ENCODE measurements at regions not wholly inside any gene's neighbourhood (a gene's known extent, or its start where the extent isn't known, plus 50 kb on each side); places are given as distances from the start of the nearest gene placed in this dataset.
"Not testable (repeated sequence)": the region's sequence is repeated elsewhere in the genome, so short reads cannot be mapped to it uniquely, and the experiment has no call there.

DNA sequence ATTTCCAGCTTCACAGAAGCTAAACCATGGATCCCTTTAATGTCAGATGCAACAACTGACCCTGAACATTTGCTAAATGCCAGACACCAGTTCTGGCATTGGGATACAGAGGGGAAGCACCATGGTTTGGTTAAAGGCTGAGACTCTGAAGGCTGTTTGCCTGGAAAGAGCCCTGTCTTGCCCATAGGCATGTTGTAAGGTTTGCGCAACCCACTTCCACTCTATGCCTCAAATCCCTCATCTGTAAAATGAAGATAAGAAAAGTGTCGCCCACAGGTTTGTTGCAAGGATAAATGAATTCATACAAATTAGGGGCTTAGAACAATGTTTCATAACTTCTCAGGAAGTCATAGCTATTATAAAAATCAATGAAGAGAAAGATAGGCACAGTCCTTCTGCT is 380.9 kb upstream of the GYPC start:
- H3K4me3 ChIP-seq: no peak overlapping the region
- TF ChIP-seq, protein P1, sequence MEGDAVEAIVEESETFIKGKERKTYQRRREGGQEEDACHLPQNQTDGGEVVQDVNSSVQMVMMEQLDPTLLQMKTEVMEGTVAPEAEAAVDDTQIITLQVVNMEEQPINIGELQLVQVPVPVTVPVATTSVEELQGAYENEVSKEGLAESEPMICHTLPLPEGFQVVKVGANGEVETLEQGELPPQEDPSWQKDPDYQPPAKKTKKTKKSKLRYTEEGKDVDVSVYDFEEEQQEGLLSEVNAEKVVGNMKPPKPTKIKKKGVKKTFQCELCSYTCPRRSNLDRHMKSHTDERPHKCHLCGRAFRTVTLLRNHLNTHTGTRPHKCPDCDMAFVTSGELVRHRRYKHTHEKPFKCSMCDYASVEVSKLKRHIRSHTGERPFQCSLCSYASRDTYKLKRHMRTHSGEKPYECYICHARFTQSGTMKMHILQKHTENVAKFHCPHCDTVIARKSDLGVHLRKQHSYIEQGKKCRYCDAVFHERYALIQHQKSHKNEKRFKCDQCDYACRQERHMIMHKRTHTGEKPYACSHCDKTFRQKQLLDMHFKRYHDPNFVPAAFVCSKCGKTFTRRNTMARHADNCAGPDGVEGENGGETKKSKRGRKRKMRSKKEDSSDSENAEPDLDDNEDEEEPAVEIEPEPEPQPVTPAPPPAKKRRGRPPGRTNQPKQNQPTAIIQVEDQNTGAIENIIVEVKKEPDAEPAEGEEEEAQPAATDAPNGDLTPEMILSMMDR (IDR thresholded peaks at IDR 0.05 in 4 of 5, conservative IDR thresholded peaks at IDR 0.05 in 1 of 5): no peak
- no peak for TF ChIP-seq POLR2A (IDR thresholded peaks at IDR 0.05)
- in situ Hi-C loops (cut with MboI; ENCODE audit: low sequenced_read_pairs in 4 of 4) (no loop called here), intact Hi-C loops (cut with DNase I; ENCODE audit: low total_unique reads) (no loop called here)
- ATAC-seq (no peak), DNase-seq (no peak)
- H3K27me3 ChIP-seq: no peaks in the 10 kb centered on the region
- no peaks in the 10 kb centered on the region for H3K4me1 ChIP-seq
- no peak overlapping the region for H3K27ac ChIP-seq
- H3K36me3 ChIP-seq: no peaks in the 10 kb centered on the region
- H3K9me3 ChIP-seq: no peaks in the 10 kb centered on the region

DNA sequence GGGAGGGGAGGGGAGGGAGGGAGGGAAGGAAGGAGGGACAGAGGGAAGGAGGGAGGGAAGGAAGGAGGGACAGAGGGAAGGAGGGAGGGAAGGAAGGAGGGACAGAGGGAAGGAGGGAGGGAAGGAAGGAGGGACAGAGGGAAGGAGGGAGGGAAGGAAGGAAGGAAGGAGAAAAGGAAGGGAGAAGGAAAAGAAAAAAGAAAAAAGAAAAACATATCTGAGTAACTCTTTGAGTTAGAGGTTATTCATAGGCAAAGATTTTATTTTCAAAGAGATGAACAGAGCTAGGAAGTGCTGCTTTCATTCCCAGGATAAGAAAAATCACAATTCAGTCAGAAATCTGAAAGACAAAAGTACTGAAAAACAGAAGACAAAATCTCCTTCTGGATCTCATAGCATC is 379.7 kb upstream of the GYPC start:
- H3K4me3 ChIP-seq; intact Hi-C loops (cut with DNase I; ENCODE audit: low total_unique reads); H3K4me1 ChIP-seq; DNase-seq; ATAC-seq; in situ Hi-C loops (cut with MboI; ENCODE audit: low sequenced_read_pairs in 4 of 4); H3K36me3 ChIP-seq; H3K27me3 ChIP-seq; H3K9me3 ChIP-seq; H3K27ac ChIP-seq: not testable (repeated sequence)

DNA sequence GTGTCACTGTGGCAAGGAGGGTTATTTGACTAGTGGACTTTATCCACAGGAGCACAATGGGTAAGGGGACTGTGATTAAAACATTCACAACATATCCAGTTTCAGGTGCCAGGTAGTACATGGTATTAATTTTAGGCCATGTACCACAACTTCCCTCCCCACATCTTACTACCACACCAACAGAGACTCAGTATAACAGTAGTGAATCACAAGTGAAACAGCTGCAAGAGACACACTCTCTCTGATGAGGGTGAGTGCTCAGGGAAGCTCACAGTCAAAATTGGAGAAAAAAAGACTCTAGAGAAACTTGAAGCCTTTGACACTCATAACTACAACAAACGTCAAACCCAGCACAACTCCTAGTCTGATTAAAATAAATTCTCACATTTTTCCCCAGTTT is 367.6 kb upstream of the GYPC start:
- in situ Hi-C loops (cut with MboI; ENCODE audit: low sequenced_read_pairs in 4 of 4): no loop called here
- DNase-seq: no peak

DNA sequence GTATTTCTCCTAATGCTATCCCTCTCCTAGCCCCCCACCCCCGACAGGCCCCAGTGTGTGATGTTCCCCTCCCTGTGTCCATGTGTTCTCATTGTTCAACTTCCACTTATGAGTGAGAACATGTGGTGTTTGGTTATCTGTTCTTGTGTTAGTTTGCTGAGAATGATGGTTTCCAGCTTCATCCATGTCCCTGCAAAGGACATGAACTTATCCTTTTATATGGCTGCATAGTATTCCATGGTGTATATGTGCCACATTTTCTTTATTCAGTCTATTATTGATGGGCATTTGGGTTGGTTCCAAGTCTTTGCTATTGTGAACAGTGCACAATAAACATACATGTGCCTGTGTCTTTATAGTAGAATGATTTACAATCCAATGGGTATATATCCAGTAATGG is 362.0 kb upstream of the GYPC start:
- H3K27me3 ChIP-seq; DNase-seq; in situ Hi-C loops (cut with MboI; ENCODE audit: low sequenced_read_pairs in 4 of 4); intact Hi-C loops (cut with DNase I; ENCODE audit: low total_unique reads); H3K4me1 ChIP-seq; ATAC-seq; H3K36me3 ChIP-seq; H3K9me3 ChIP-seq; H3K4me3 ChIP-seq; H3K27ac ChIP-seq: not testable (repeated sequence)

More for the DNA sequence above, 367.6 kb upstream of the GYPC start:
- no peaks in the 10 kb centered on the region for H3K36me3 ChIP-seq
- H3K27ac ChIP-seq: no peak overlapping the region
- H3K4me3 ChIP-seq: no peak overlapping the region
- ATAC-seq: no peak
- TF ChIP-seq, protein P1 (IDR thresholded peaks at IDR 0.05 in 4 of 5, conservative IDR thresholded peaks at IDR 0.05 in 1 of 5): no peak
- intact Hi-C loops (cut with DNase I; ENCODE audit: low total_unique reads): no loop called here
- H3K4me1 ChIP-seq: no peaks in the 10 kb centered on the region
- H3K9me3 ChIP-seq: no peaks in the 10 kb centered on the region
- H3K27me3 ChIP-seq: no peaks in the 10 kb centered on the region

DNA sequence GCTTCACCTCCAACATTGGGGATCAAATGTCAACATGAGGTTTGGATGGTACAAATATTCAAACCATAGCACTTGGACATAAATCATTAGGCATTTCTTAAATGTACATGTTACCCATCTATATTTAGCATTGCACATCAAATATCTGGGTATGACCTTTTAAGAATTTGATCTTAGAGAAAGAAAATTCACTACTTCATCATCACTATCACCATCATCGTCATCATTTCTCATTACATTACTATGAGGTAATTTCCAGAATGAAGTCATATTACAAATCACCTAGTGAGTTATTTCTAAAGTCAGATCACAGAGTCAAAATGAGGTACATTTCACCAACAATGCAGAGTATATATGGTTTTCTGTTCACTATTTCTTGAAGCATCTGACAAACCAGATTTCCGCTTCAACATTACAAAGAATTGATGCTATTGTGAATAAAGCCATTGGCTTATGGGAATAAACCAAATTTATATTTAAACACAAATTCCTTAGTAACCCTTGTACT is 356.4 kb upstream of the GYPC start:
- no peak for DNase-seq

DNA sequence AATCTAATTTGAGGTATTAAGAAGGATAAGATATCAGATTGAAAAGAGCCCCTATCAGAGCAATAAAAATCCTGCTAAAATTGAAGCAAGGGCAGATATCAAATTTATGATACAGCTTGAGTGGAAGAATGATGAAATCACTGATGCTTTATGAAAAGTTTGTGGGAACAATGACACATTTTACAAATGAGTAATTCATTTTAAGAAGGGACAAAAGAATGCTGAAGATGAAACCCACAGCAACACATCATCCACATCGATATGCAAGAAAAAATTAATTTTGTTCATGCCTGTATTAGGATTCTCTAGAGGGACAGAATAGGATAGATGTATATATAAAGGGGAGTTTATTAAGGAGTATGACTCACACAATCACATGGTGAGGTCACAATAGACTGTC is 355.6 kb upstream of the GYPC start:
- in situ Hi-C loops (cut with MboI; ENCODE audit: low sequenced_read_pairs in 4 of 4) (no loop called here), intact Hi-C loops (cut with DNase I; ENCODE audit: low total_unique reads) (no loop called here)
- ATAC-seq (no peak), DNase-seq (no peak)
- no peak overlapping the region for H3K27ac ChIP-seq
- no peaks in the 10 kb centered on the region for H3K9me3 ChIP-seq
- H3K4me3 ChIP-seq: no peak overlapping the region
- no peaks in the 10 kb centered on the region for H3K4me1 ChIP-seq
- no peaks in the 10 kb centered on the region for H3K27me3 ChIP-seq
- TF ChIP-seq, protein P1 (IDR thresholded peaks at IDR 0.05 in 4 of 5, conservative IDR thresholded peaks at IDR 0.05 in 1 of 5): no peak
- no peak for TF ChIP-seq POLR2A (IDR thresholded peaks at IDR 0.05)
- no peaks in the 10 kb centered on the region for H3K36me3 ChIP-seq

More for the DNA sequence above, 356.4 kb upstream of the GYPC start:
- intact Hi-C loops (cut with DNase I; ENCODE audit: low total_unique reads): no loop called here
- in situ Hi-C loops (cut with MboI; ENCODE audit: low sequenced_read_pairs in 4 of 4): no loop called here
- no peaks in the 10 kb centered on the region for H3K27me3 ChIP-seq
- H3K4me1 ChIP-seq: no peaks in the 10 kb centered on the region
- H3K4me3 ChIP-seq: no peak overlapping the region
- H3K36me3 ChIP-seq: no peaks in the 10 kb centered on the region
- H3K27ac ChIP-seq: no peak overlapping the region
- TF ChIP-seq, protein P1 (IDR thresholded peaks at IDR 0.05 in 4 of 5, conservative IDR thresholded peaks at IDR 0.05 in 1 of 5): no peak
- no peaks in the 10 kb centered on the region for H3K9me3 ChIP-seq
- ATAC-seq: no peak

Measured in gastrocnemius medialis (tissue), 4 donors.